PC-9 (cell line): ENCODE measurements at regions not wholly inside any gene's neighbourhood (a gene's known extent, or its start where the extent isn't known, plus 50 kb on each side); places are given as distances from the start of the nearest gene placed in this dataset.

Experiments
- BruUV-seq: library from RNA; stranded (reverse); fragments of 400-500 nt; replicated peaks from 2 replicates; lab custom pipeline; 2021; lab: Mats Ljungman, UMichigan
- CTCF ChIA-PET: fragments of 300-600 bp; sonication (Branson Sonifier 250); formaldehyde crosslinking; loops from one replicate; lab custom pipeline; 2022; ENCODE audit warnings: antibody characterized with exemption; lab: Charles Lee
- POLR2A ChIA-PET: fragments of 300-600 bp; sonication (Branson Sonifier 250); formaldehyde crosslinking; loops from one replicate; lab custom pipeline; 2022; ENCODE audit warnings: antibody characterized with exemption; ENCODE audit not compliant: unreplicated experiment; lab: Charles Lee
- DNase-seq, 2 experiments: peaks; one replicate each; pipeline versions ENCODE4 v3.0.0 to v3.0.0-alpha.2; 2015 to 2022; ENCODE audit warnings: mixed read lengths in 1 of 2
- H2AFZ ChIP-seq: fragments of 200-600 bp; sonication (generic); 2 replicates; pipeline ENCODE4 v1.8.1; 2017; ENCODE audit warnings: antibody characterized with exemption
- H3F3A ChIP-seq: fragments of 200-600 bp; sonication (generic); 2 replicates; pipeline ENCODE4 v1.8.1; 2017; ENCODE audit warnings: antibody characterized with exemption, mild to moderate bottlenecking, low read depth; ENCODE audit not compliant: insufficient read depth
- H3K27ac ChIP-seq: fragments of 200-600 bp; sonication (generic); 2 replicates; pipeline ENCODE4 v1.6.1; 2016; ENCODE audit warnings: mixed run types
- H3K27me3 ChIP-seq: fragments of 200-600 bp; sonication (generic); 2 replicates; pipeline ENCODE4 v1.6.1; 2016; ENCODE audit warnings: low read depth, mixed run types; ENCODE audit not compliant: insufficient read depth
- H3K36me3 ChIP-seq: fragments of 200-600 bp; sonication (generic); 2 replicates; pipeline ENCODE4 v1.6.1; 2016; ENCODE audit warnings: low read depth, mixed run types
- H3K4me1 ChIP-seq: fragments of 200-600 bp; sonication (generic); replicated peaks from 2 replicates; pipeline ENCODE4 v1.6.1; 2016; ENCODE audit warnings: mixed run types; ENCODE audit not compliant: insufficient read depth
- H3K4me2 ChIP-seq: fragments of 200-600 bp; sonication (generic); 2 replicates; pipeline ENCODE4 v1.6.1; 2017; ENCODE audit warnings: mixed run types
- H3K4me3 ChIP-seq: fragments of 200-600 bp; sonication (generic); 2 replicates; pipeline ENCODE4 v1.6.1; 2016; ENCODE audit warnings: mixed run types
- H3K79me2 ChIP-seq: fragments of 200-600 bp; sonication (generic); 2 replicates; pipeline ENCODE4 v1.6.1; 2017; ENCODE audit warnings: low read depth, mixed run types
- H3K9me2 ChIP-seq: fragments of 200-600 bp; sonication (generic); 2 replicates; pipeline ENCODE4 v1.8.1; 2017; ENCODE audit warnings: mild to moderate bottlenecking; ENCODE audit not compliant: insufficient read depth
- H3K9me3 ChIP-seq: fragments of 200-600 bp; sonication (generic); 2 replicates; pipeline ENCODE4 v1.8.1; 2016; ENCODE audit warnings: low read depth; ENCODE audit not compliant: insufficient read depth
- H4K20me1 ChIP-seq: fragments of 200-600 bp; sonication (generic); 2 replicates; pipeline ENCODE4 v1.8.1; 2017; ENCODE audit not compliant: insufficient read depth
- CTCF ChIP-seq: fragments of 200-600 bp; sonication (generic); conservative IDR thresholded peaks from 2 replicates; pipeline ENCODE4 v1.6.1; 2017; ENCODE audit warnings: mixed run types, antibody characterized with exemption, mild to moderate bottlenecking, moderate library complexity
- EZH2 ChIP-seq: fragments of 200-600 bp; sonication (generic); IDR thresholded peaks from 2 replicates; pipeline ENCODE4 v1.8.0; 2017; ENCODE audit warnings: antibody characterized with exemption, low read depth
- intact Hi-C: fragments of 100-400 bp; cut with micrococcal nuclease; formaldehyde crosslinking; loops from one replicate; pipeline ENCODE4 v1.10.0; 2022; ENCODE audit not compliant: unreplicated experiment

DNA sequence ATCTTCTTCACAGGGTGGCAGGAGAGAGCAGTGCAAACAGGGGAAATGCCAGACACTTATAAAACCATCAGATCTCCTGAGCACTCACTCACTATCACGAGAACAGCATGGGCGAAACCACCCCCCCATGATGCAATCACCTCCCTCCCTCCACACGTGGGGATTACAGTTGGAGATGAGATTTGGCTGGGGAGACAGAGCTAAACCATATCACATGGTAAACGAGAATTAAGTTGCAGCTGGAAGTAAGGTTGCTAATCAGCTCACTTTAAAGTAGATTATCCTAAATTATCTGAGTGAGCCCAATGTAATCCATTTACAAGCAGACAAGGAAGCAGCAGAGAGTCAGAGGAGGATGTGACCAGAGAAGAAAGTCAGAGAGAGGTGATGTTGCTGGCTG lies 102.2 kb upstream of the IPO5 start:
- Histone ChIP-seq H3K9me3 (no peaks in the 10 kb centered on the region), H2AFZ (no peak overlapping the region), H3K4me1 (peaks cover 9% of the 10 kb centered on the region; the same call in 1 of the 2 replicates), H3K79me2 (no peaks in the 10 kb centered on the region), H3K4me3 (no peak overlapping the region), H3K36me3 (no peaks in the 10 kb centered on the region), H3K4me2 (no peak overlapping the region), H3K27me3 (no peaks in the 10 kb centered on the region), H3K27ac (no peak overlapping the region), H4K20me1 (no peaks in the 10 kb centered on the region), H3F3A (no peaks in the 10 kb centered on the region), H3K9me2 (no peaks in the 10 kb centered on the region)
- intact Hi-C loops = no loop called here
- ChIA-PET POLR2A (no interaction called here), CTCF (no interaction called here)
- BruUV-seq = no TSS peak
- DNase-seq = no peak
- no peak for TF ChIP-seq CTCF
- TF ChIP-seq EZH2 = no peak

- H3K79me2 ChIP-seq = no peaks in the 10 kb centered on the region
- peaks cover 9% of the 10 kb centered on the region; the same call in 1 of the 2 replicates for H3K4me1 ChIP-seq
- intact Hi-C loops = no loop called here
- ChIA-PET POLR2A (no interaction called here), CTCF (no interaction called here)
- no peaks in the 10 kb centered on the region for H3K9me2 ChIP-seq
- H3K4me3 ChIP-seq = no peak overlapping the region
- H3K27ac ChIP-seq = no peak overlapping the region
- H3K36me3 ChIP-seq = no peaks in the 10 kb centered on the region
- no peak overlapping the region for H3K4me2 ChIP-seq
- no peaks in the 10 kb centered on the region for H4K20me1 ChIP-seq
- no TSS peak for BruUV-seq
- no peaks in the 10 kb centered on the region for H3K9me3 ChIP-seq
- TF ChIP-seq CTCF (no peak), EZH2 (no peak)
- H3K27me3 ChIP-seq = no peaks in the 10 kb centered on the region
- no peak overlapping the region for H2AFZ ChIP-seq
- DNase-seq = no peak
- H3F3A ChIP-seq = no peaks in the 10 kb centered on the region
Observed at GRCh38 chr13:97852181-97852874, 101.1 kb upstream of the IPO5 start.

GRCh38 chr13:97853550-97853949 lies 99.9 kb upstream of the IPO5 start:
- no peak for TF ChIP-seq CTCF
- TF ChIP-seq EZH2 = no peak
- Histone ChIP-seq H2AFZ (no peak overlapping the region), H3K4me1 (peaks cover 9% of the 10 kb centered on the region; the same call in 1 of the 2 replicates), H3K9me3 (no peaks in the 10 kb centered on the region), H3K27ac (no peak overlapping the region), H3F3A (no peaks in the 10 kb centered on the region), H3K9me2 (no peaks in the 10 kb centered on the region), H3K4me3 (no peak overlapping the region), H4K20me1 (no peaks in the 10 kb centered on the region), H3K36me3 (no peaks in the 10 kb centered on the region), H3K79me2 (no peaks in the 10 kb centered on the region), H3K4me2 (peak overlapping the region; percentile 23; the same call in 1 of the 2 replicates), H3K27me3 (no peaks in the 10 kb centered on the region)
- ChIA-PET CTCF (no interaction called here), POLR2A (no interaction called here)
- intact Hi-C loops = no loop called here
- no TSS peak for BruUV-seq
- peak in 1 of 2 experiments; percentile 44 for DNase-seq
